Liver (tissue), 8 donors: ENCODE measurements at regions not wholly inside any gene's neighbourhood (a gene's known extent, or its start where the extent isn't known, plus 50 kb on each side); places are given as distances from the start of the nearest gene placed in this dataset.

Source experiments
- DNase-seq: peaks from one replicate; pipeline ENCODE4 v3.0.0-alpha.2; 2017; ENCODE audit warnings: low spot score
- H3K27ac ChIP-seq, 2 donors: one replicate each; pipeline ENCODE4 v1.7.0; 2013; ENCODE audit warnings: inconsistent platforms in 2 of 2, low read length in 2 of 2, control low read depth in 1 of 2, low read depth in 1 of 2, mild to moderate bottlenecking in 1 of 2
- H3K27me3 ChIP-seq, 4 donors: one replicate each; pipeline versions ENCODE4 v1.6.1 to v1.7.0; 2013; ENCODE audit warnings: low read length in 3 of 4, inconsistent platforms in 1 of 4, mild to moderate bottlenecking in 1 of 4, moderate library complexity in 1 of 4; ENCODE audit not compliant: control insufficient read depth in 4 of 4, insufficient read depth in 4 of 4
- H3K36me3 ChIP-seq, 4 donors: one replicate each; pipeline versions ENCODE4 v1.6.1 to v1.7.0; 2013; ENCODE audit warnings: low read length in 3 of 4, mild to moderate bottlenecking in 3 of 4, low read depth in 1 of 4, moderate library complexity in 1 of 4; ENCODE audit not compliant: control insufficient read depth in 4 of 4, insufficient read depth in 3 of 4
- H3K4me1 ChIP-seq, 4 donors: one replicate each; pipeline versions ENCODE4 v1.6.1 to v1.7.0; 2013; ENCODE audit warnings: low read length in 3 of 4, mild to moderate bottlenecking in 3 of 4, moderate library complexity in 1 of 4; ENCODE audit not compliant: control insufficient read depth in 4 of 4, insufficient read depth in 4 of 4
- H3K4me3 ChIP-seq, 3 donors: one replicate each; pipeline versions ENCODE4 v1.6.1 to v1.7.0; 2013; ENCODE audit warnings: low read length in 3 of 3, control low read depth in 1 of 3, low read depth in 1 of 3, mild to moderate bottlenecking in 1 of 3
- H3K9ac ChIP-seq, 2 donors: one replicate each; pipeline ENCODE4 v1.7.0; 2013; ENCODE audit warnings: low read length in 2 of 2, mild to moderate bottlenecking in 2 of 2, moderate library complexity in 2 of 2, control low read depth in 1 of 2, low read depth in 1 of 2
- H3K9me3 ChIP-seq, 4 donors: one replicate each; pipeline versions ENCODE4 v1.6.1 to v1.7.0; 2013; ENCODE audit warnings: low read length in 3 of 4; ENCODE audit not compliant: control insufficient read depth in 4 of 4
- ATF3 ChIP-seq: IDR thresholded peaks from 2 replicates; pipeline ENCODE4 v1.6.1; 2016; ENCODE audit warnings: antibody characterized with exemption
- CTCF ChIP-seq: fragments of 150-350 bp; IDR thresholded peaks from 2 replicates; pipeline ENCODE4 v1.5.1; 2017; ENCODE audit warnings: improper control_type of control experiment, low read depth, low read length; ENCODE audit not compliant: missing input control
- EGR1 ChIP-seq, 2 donors: IDR thresholded peaks; 2 replicates each; pipeline ENCODE4 v1.6.1; 2016 to 2018; ENCODE audit warnings: antibody characterized with exemption in 2 of 2, low read depth in 2 of 2
- FOXA1 ChIP-seq: IDR thresholded peaks from 2 replicates; pipeline ENCODE4 v1.6.1; 2016; ENCODE audit warnings: antibody characterized with exemption
- FOXA2 ChIP-seq: IDR thresholded peaks from 2 replicates; pipeline ENCODE4 v1.6.1; 2016; ENCODE audit warnings: antibody characterized with exemption
- GABPA ChIP-seq, 2 donors: IDR thresholded peaks in 1 of 2; conservative IDR thresholded peaks in 1 of 2; 2 replicates each; pipeline ENCODE4 v1.6.1; 2016; ENCODE audit warnings: antibody characterized with exemption in 2 of 2, mild to moderate bottlenecking in 1 of 2, moderate library complexity in 1 of 2
- HNF4A ChIP-seq, 2 donors: conservative IDR thresholded peaks; 2 replicates each; pipeline ENCODE4 v1.6.1; 2016; ENCODE audit warnings: antibody characterized with exemption in 2 of 2, mild to moderate bottlenecking in 2 of 2
- HNF4G ChIP-seq: IDR thresholded peaks from 2 replicates; pipeline ENCODE4 v1.6.1; 2016; ENCODE audit warnings: antibody characterized with exemption
- JUND ChIP-seq, 2 donors: IDR thresholded peaks; 2 replicates each; pipeline ENCODE4 v1.6.1; 2016; ENCODE audit warnings: antibody characterized with exemption in 2 of 2
- MAX ChIP-seq: IDR thresholded peaks from 2 replicates; pipeline ENCODE4 v1.6.1; 2016; ENCODE audit warnings: antibody characterized with exemption
- NR2F2 ChIP-seq: IDR thresholded peaks from 2 replicates; pipeline ENCODE4 v1.6.1; 2016; ENCODE audit warnings: antibody characterized with exemption
- RAD21 ChIP-seq, 2 donors: IDR thresholded peaks; 2 replicates each; pipeline ENCODE4 v1.6.1; 2016; ENCODE audit warnings: antibody characterized with exemption in 2 of 2, mild to moderate bottlenecking in 2 of 2
- REST ChIP-seq: IDR thresholded peaks from 2 replicates; pipeline ENCODE4 v1.6.1; 2016; ENCODE audit warnings: antibody characterized with exemption, mild to moderate bottlenecking
- RXRA ChIP-seq, 2 donors: IDR thresholded peaks; 2 replicates each; pipeline ENCODE4 v1.6.1; 2017 to 2018; ENCODE audit warnings: antibody characterized with exemption in 2 of 2, mild to moderate bottlenecking in 1 of 2
- SP1 ChIP-seq: IDR thresholded peaks from 2 replicates; pipeline ENCODE4 v1.6.1; 2018; ENCODE audit warnings: antibody characterized with exemption, mild to moderate bottlenecking
- YY1 ChIP-seq: IDR thresholded peaks from 2 replicates; pipeline ENCODE4 v1.6.1; 2016; ENCODE audit warnings: antibody characterized with exemption, mild to moderate bottlenecking
- ZBTB33 ChIP-seq: IDR thresholded peaks from 2 replicates; pipeline ENCODE4 v1.6.1; 2016; ENCODE audit warnings: antibody characterized with exemption
- WGBS: extraction: QIAGEN DNeasy Blood & Tissue Kit; methylation state at CpG from one replicate; pipeline ENCODE4 v1.1.7; 2013; 5-methylcytosine and 5-hydroxymethylcytosine counted together
- donor health status: healthy.
- donor health status: healthy.
- donor health status: healthy.
- donor health status: healthy.
- donor health status: healthy.

- no peak for DNase-seq
- H3K36me3 ChIP-seq = no peaks in the 10 kb centered on the region
- no peak overlapping the region for H3K9ac ChIP-seq
- no peak overlapping the region for H3K4me3 ChIP-seq
- peaks cover 6 to 16% (median 16%) of the 10 kb centered on the region in 4 donors for H3K4me1 ChIP-seq
- WGBS = 84% methylated on average over 10 of the region's 10 CpGs
- H3K27me3 ChIP-seq = no peaks in the 10 kb centered on the region
- H3K27ac ChIP-seq = no peak overlapping the region
- TF ChIP-seq MAX = no peak
- TF ChIP-seq HNF4A (conservative IDR thresholded peaks at IDR 0.05) = no peak
- TF ChIP-seq NR2F2 = no peak
- TF ChIP-seq RXRA (IDR thresholded peaks at IDR 0.05) = no peak
- no peak for TF ChIP-seq ATF3
- no peak for TF ChIP-seq JUND (IDR thresholded peaks at IDR 0.05)
- TF ChIP-seq REST = no peak
- no peak for TF ChIP-seq FOXA1
- no peak for TF ChIP-seq YY1
- TF ChIP-seq GABPA (IDR thresholded peaks at IDR 0.05 in 1 of 2, conservative IDR thresholded peaks at IDR 0.05 in 1 of 2) = no peak
- TF ChIP-seq SP1 = no peak
- H3K9me3 ChIP-seq = no peaks in the 10 kb centered on the region
These were observed 72.3 kb downstream of the VEGFA start for GRCh38 chr6:43842231-43842794.

GRCh38 chr6:43840490-43841218 lies 70.6 kb downstream of the VEGFA start:
- Histone ChIP-seq H3K4me3 (no peak overlapping the region), H3K9me3 (no peaks in the 10 kb centered on the region), H3K4me1 (peaks cover 6 to 16% (median 16%) of the 10 kb centered on the region in 4 donors), H3K27ac (no peak overlapping the region), H3K27me3 (no peaks in the 10 kb centered on the region), H3K9ac (no peak overlapping the region), H3K36me3 (no peaks in the 10 kb centered on the region)
- DNase-seq = no peak
- TF ChIP-seq RXRA (IDR thresholded peaks at IDR 0.05) = no peak
- no peak for TF ChIP-seq CTCF
- TF ChIP-seq HNF4G = no peak
- no peak for TF ChIP-seq ZBTB33
- TF ChIP-seq MAX = no peak
- TF ChIP-seq HNF4A (conservative IDR thresholded peaks at IDR 0.05) = no peak
- TF ChIP-seq EGR1 (IDR thresholded peaks at IDR 0.05; ENCODE audit: low read depth in 2 of 2) = no peak
- TF ChIP-seq JUND (IDR thresholded peaks at IDR 0.05) = no peak
- no peak for TF ChIP-seq FOXA2
- no peak for TF ChIP-seq RAD21 (IDR thresholded peaks at IDR 0.05)
- no peak for TF ChIP-seq ATF3
- TF ChIP-seq FOXA1 = no peak
- no peak for TF ChIP-seq NR2F2
- 75% methylated on average over 5 of the region's 5 CpGs for WGBS
